A549 (cell line): ENCODE measurements at regions not wholly inside any gene's neighbourhood (a gene's known extent, or its start where the extent isn't known, plus 50 kb on each side); places are given as distances from the start of the nearest gene placed in this dataset.

Source experiments
- ATAC-seq, 2 experiments: fragments of 200-7000 bp in 1 of 2; fragments of >200 bp in 1 of 2; cut with Nextera tagmentation in 1 of 2; cut with Tn5 transposase in 1 of 2; 3 replicates each; pipeline versions ENCODE4 v1.8.0 to v1.9.1; 2018 to 2020; ENCODE audit warnings: mild to moderate bottlenecking in 1 of 2, moderate library complexity in 1 of 2
- CTCF ChIA-PET: fragments of 300-600 bp; sonication (Branson Sonifier 250); formaldehyde crosslinking; extraction: SDS; loops from one replicate; lab custom pipeline; 2021; ENCODE audit warnings: antibody characterized with exemption, inconsistent platforms; lab: Yijun Ruan, JAX
- POLR2A ChIA-PET: fragments of 350-600 bp; formaldehyde crosslinking; extraction: SDS; loops from one replicate; lab custom pipeline; 2021; ENCODE audit warnings: antibody characterized with exemption, inconsistent platforms; lab: Yijun Ruan, JAX
- DNase-seq, 2 experiments: peaks; one replicate each; pipeline versions ENCODE4 v3.0.0 to v3.0.0-alpha.2; 2011 to 2016; ENCODE audit warnings: low read depth in 1 of 2, low spot score in 1 of 2
- FAIRE-seq: peaks from 2 replicates; lab custom pipeline; 2011; peaks lifted over from hg19 to GRCh38; lab: Jason Lieb, UNC
- H3K27ac ChIP-seq, 2 experiments: fragments of >200 bp; sonication (Bioruptor Twin); formaldehyde crosslinking; 3 replicates each; pipeline ENCODE4 v1.5.1; 2016 to 2017
- H3K4me1 ChIP-seq: fragments of >200 bp; sonication (Bioruptor Twin); formaldehyde crosslinking; 3 replicates; pipeline ENCODE4 v1.6.1; 2016
- H3K4me2 ChIP-seq: fragments of >200 bp; sonication (Bioruptor Twin); formaldehyde crosslinking; 3 replicates; pipeline ENCODE4 v1.6.1; 2016
- H3K4me3 ChIP-seq: fragments of >200 bp; sonication (Bioruptor Twin); formaldehyde crosslinking; 3 replicates; pipeline ENCODE4 v1.5.1; 2016
- H3K9me3 ChIP-seq: fragments of >200 bp; sonication (Bioruptor Twin); formaldehyde crosslinking; 3 replicates; pipeline ENCODE4 v1.6.1; 2016
- CBX2 ChIP-seq: fragments of 200-600 bp; sonication (generic); IDR thresholded peaks from 2 replicates; pipeline ENCODE4 v1.6.1; 2016; ENCODE audit warnings: low read depth, mild to moderate bottlenecking, borderline replicate concordance
- CHD4 ChIP-seq: fragments of 200-600 bp; sonication (generic); IDR thresholded peaks from 2 replicates; pipeline ENCODE4 v1.6.1; 2016; ENCODE audit warnings: antibody characterized with exemption, mild to moderate bottlenecking, borderline replicate concordance
- EHF ChIP-seq: fragments of 250-450 bp; sonication (Bioruptor Pico); IDR thresholded peaks from 2 replicates; pipeline ENCODE4 v1.5.0; 2020; ENCODE audit warnings: mild to moderate bottlenecking
- FOSL2 ChIP-seq, 2 experiments: fragments of 450-650 bp in 1 of 2; fragments of >200 bp in 1 of 2; sonication (Bioruptor Twin) in 1 of 2; formaldehyde crosslinking; IDR thresholded peaks; 2 replicates each; pipeline versions ENCODE4 v1.5.0 to v1.6.1; 2016 to 2020; ENCODE audit warnings: mild to moderate bottlenecking in 1 of 2, moderate library complexity in 1 of 2
- FOXS1 ChIP-seq: fragments of 250-450 bp; sonication (Bioruptor Pico); IDR thresholded peaks from 2 replicates; pipeline ENCODE4 v1.5.0; 2020; ENCODE audit warnings: mild to moderate bottlenecking, moderate library complexity
- HDAC2 ChIP-seq: fragments of 200-600 bp; sonication (generic); IDR thresholded peaks from 2 replicates; pipeline ENCODE4 v1.6.1; 2016
- HEYL ChIP-seq: fragments of 250-450 bp; sonication (Bioruptor Pico); IDR thresholded peaks from 2 replicates; pipeline ENCODE4 v1.8.0; 2021; ENCODE audit warnings: mild to moderate bottlenecking, moderate library complexity
- HOXA7 ChIP-seq: fragments of 250-450 bp; sonication (Bioruptor Pico); IDR thresholded peaks from 2 replicates; pipeline ENCODE4 v1.5.0; 2020; ENCODE audit warnings: mild to moderate bottlenecking, moderate library complexity
- HOXB13 ChIP-seq: fragments of 250-450 bp; sonication (Bioruptor Pico); IDR thresholded peaks from 2 replicates; pipeline ENCODE4 v1.5.0; 2020; ENCODE audit warnings: low read depth, mild to moderate bottlenecking, moderate library complexity
- JUNB ChIP-seq: fragments of >200 bp; sonication (Bioruptor Twin); formaldehyde crosslinking; IDR thresholded peaks from 2 replicates; pipeline ENCODE4 v1.6.1; 2016
- MAFK ChIP-seq: fragments of 450-650 bp; IDR thresholded peaks from 2 replicates; pipeline ENCODE4 v1.6.1; 2014; ENCODE audit not compliant: partially characterized antibody
- MAZ ChIP-seq: fragments of 150-350 bp; IDR thresholded peaks from 2 replicates; pipeline ENCODE4 v1.6.1; 2014; ENCODE audit warnings: antibody characterized with exemption, low read depth, low read length, borderline replicate concordance
- MYC ChIP-seq: IDR thresholded peaks from 2 replicates; pipeline ENCODE4 v1.6.1; 2012; ENCODE audit warnings: mild to moderate bottlenecking, inconsistent platforms, low read length, improper control_type of control experiment, borderline replicate concordance
- RARB ChIP-seq: fragments of 250-450 bp; sonication (Bioruptor Pico); IDR thresholded peaks from 2 replicates; pipeline ENCODE4 v1.8.0; 2021; ENCODE audit warnings: mild to moderate bottlenecking, moderate library complexity
- RCOR1 ChIP-seq: fragments of 150-350 bp; IDR thresholded peaks from 2 replicates; pipeline ENCODE4 v1.6.1; 2014; ENCODE audit warnings: antibody characterized with exemption, low read length, low read depth
- RFX5 ChIP-seq: fragments of 450-650 bp; IDR thresholded peaks from 2 replicates; pipeline ENCODE4 v1.7.1; 2014; ENCODE audit warnings: antibody characterized with exemption, mild to moderate bottlenecking, moderate library complexity
- TP53 ChIP-seq: fragments of 250-450 bp; sonication (Bioruptor Pico); IDR thresholded peaks from 2 replicates; pipeline ENCODE4 v1.5.0; 2021; ENCODE audit warnings: mild to moderate bottlenecking, moderate library complexity
- ZC3H11A ChIP-seq: fragments of 450-650 bp; IDR thresholded peaks from 2 replicates; pipeline ENCODE4 v1.6.1; 2014; ENCODE audit warnings: antibody characterized with exemption, mild to moderate bottlenecking
- ZSCAN20 ChIP-seq: fragments of 250-450 bp; sonication (Bioruptor Pico); IDR thresholded peaks from 2 replicates; pipeline ENCODE4 v1.8.0; 2022; ENCODE audit warnings: mild to moderate bottlenecking, moderate library complexity
- WGBS: methylation state at CpG from one replicate; pipeline ENCODE4 v1.1.6; 2017; ENCODE audit errors: missing lambda C conversion rate; 5-methylcytosine and 5-hydroxymethylcytosine counted together
- TF ChIP-seq, protein P1 (sequence below): IDR thresholded peaks from 2 replicates; pipeline ENCODE4 v1.6.1; 2012
- TF ChIP-seq, protein P2 (sequence below): fragments of 250-450 bp; sonication (Bioruptor Pico); IDR thresholded peaks from 2 replicates; pipeline ENCODE4 v1.5.0; 2021; ENCODE audit warnings: mild to moderate bottlenecking, moderate library complexity, borderline replicate concordance
- TF ChIP-seq, protein P3 (sequence below): fragments of >200 bp; sonication (Bioruptor Twin); formaldehyde crosslinking; IDR thresholded peaks from 3 replicates; pipeline ENCODE4 v1.5.1; 2016
- TF ChIP-seq, protein P4 (sequence below): fragments of 150-350 bp; IDR thresholded peaks from 2 replicates; pipeline ENCODE4 v1.6.1; 2014; ENCODE audit warnings: low read depth, mild to moderate bottlenecking, low read length

DNA sequence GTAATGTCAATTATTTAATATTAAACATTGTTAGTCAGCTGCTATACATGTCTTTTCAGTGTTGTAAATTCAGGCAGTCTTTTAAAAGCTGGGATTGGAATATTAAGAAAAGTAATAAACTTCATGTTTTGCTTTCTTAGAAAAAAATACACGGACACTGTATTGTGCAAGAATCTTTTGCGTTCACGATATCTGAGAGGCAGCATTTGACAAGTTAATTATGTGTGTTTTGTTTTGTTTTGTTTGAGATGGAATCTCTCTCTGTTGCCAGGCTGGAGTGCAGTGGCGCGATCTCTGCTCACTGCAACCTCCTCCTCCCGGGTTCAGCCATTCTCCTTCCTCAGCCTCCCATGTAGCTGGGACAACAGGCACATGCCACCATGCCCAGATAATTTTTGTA is 1661.3 kb downstream of the HACE1 start:
- 54% methylated on average over 6 of the region's 6 CpGs for WGBS
- ATAC-seq (no peak), FAIRE-seq (no peak), DNase-seq (no peak)
- POLR2A ChIA-PET = no interaction called here
- H3K27ac ChIP-seq = no peak overlapping the region
- H3K4me3 ChIP-seq = no peak overlapping the region
- no peaks in the 10 kb centered on the region for H3K4me1 ChIP-seq
- CTCF ChIA-PET = no interaction called here
- no peaks in the 10 kb centered on the region for H3K9me3 ChIP-seq
- TF ChIP-seq ZC3H11A (no peak), CBX2 (no peak), FOXS1 (CRISPR knock-in tag) (no peak), CHD4 (no peak), JUNB (no peak), MYC (no peak), MAZ (no peak), HOXB13 (no peak), RARB (CRISPR knock-in tag) (no peak), HOXA7 (CRISPR knock-in tag) (no peak), TP53 (CRISPR knock-in tag) (no peak), RCOR1 (no peak)
- TF ChIP-seq, protein P1, sequence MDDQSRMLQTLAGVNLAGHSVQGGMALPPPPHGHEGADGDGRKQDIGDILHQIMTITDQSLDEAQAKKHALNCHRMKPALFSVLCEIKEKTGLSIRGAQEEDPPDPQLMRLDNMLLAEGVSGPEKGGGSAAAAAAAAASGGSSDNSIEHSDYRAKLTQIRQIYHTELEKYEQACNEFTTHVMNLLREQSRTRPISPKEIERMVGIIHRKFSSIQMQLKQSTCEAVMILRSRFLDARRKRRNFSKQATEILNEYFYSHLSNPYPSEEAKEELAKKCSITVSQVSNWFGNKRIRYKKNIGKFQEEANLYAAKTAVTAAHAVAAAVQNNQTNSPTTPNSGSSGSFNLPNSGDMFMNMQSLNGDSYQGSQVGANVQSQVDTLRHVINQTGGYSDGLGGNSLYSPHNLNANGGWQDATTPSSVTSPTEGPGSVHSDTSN = no peak
- TF ChIP-seq, protein P2, sequence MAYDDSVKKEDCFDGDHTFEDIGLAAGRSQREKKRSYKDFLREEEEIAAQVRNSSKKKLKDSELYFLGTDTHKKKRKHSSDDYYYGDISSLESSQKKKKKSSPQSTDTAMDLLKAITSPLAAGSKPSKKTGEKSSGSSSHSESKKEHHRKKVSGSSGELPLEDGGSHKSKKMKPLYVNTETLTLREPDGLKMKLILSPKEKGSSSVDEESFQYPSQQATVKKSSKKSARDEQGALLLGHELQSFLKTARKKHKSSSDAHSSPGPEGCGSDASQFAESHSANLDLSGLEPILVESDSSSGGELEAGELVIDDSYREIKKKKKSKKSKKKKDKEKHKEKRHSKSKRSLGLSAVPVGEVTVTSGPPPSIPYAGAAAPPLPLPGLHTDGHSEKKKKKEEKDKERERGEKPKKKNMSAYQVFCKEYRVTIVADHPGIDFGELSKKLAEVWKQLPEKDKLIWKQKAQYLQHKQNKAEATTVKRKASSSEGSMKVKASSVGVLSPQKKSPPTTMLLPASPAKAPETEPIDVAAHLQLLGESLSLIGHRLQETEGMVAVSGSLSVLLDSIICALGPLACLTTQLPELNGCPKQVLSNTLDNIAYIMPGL (CRISPR knock-in tag) = no peak
- TF ChIP-seq, protein P3, sequence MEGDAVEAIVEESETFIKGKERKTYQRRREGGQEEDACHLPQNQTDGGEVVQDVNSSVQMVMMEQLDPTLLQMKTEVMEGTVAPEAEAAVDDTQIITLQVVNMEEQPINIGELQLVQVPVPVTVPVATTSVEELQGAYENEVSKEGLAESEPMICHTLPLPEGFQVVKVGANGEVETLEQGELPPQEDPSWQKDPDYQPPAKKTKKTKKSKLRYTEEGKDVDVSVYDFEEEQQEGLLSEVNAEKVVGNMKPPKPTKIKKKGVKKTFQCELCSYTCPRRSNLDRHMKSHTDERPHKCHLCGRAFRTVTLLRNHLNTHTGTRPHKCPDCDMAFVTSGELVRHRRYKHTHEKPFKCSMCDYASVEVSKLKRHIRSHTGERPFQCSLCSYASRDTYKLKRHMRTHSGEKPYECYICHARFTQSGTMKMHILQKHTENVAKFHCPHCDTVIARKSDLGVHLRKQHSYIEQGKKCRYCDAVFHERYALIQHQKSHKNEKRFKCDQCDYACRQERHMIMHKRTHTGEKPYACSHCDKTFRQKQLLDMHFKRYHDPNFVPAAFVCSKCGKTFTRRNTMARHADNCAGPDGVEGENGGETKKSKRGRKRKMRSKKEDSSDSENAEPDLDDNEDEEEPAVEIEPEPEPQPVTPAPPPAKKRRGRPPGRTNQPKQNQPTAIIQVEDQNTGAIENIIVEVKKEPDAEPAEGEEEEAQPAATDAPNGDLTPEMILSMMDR = no peak
- TF ChIP-seq, protein P4, sequence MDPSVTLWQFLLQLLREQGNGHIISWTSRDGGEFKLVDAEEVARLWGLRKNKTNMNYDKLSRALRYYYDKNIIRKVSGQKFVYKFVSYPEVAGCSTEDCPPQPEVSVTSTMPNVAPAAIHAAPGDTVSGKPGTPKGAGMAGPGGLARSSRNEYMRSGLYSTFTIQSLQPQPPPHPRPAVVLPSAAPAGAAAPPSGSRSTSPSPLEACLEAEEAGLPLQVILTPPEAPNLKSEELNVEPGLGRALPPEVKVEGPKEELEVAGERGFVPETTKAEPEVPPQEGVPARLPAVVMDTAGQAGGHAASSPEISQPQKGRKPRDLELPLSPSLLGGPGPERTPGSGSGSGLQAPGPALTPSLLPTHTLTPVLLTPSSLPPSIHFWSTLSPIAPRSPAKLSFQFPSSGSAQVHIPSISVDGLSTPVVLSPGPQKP = no peak
- TF ChIP-seq, all 56 proteins: peak for 0
- no peak overlapping the region for H3K4me2 ChIP-seq

DNA sequence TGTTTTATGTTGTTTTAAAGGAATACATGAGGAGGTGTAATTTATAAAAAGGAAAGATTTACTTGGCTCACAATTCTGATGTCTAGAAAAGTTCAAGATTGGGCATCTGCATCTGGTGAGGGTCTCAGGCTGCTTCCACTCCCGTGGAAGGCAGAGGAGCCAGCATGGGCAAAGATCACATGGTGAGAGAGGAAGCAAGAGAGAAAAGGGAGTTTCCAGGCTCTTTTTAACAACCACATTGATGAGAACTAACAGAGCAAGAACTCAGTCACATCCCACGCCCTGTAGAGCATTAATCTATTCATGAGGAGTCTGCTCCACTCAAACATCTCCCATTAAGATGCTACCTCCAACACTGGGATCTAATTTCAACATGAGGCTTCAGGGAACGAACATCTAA is 1666.3 kb downstream of the HACE1 start:
- WGBS = 0% methylated on average over 2 of the region's 3 CpGs
- FAIRE-seq (no peak), DNase-seq (no peak), ATAC-seq (no peak)
- H3K4me2 ChIP-seq = no peak overlapping the region
- H3K4me3 ChIP-seq = no peak overlapping the region
- no peak for TF ChIP-seq FOSL2 (IDR thresholded peaks at IDR 0.05)
- no peak for TF ChIP-seq FOSL2 (CRISPR knock-in tag; IDR thresholded peaks at IDR 0.05)
- no peak for TF ChIP-seq CBX2
- TF ChIP-seq HEYL = no peak
- no peak for TF ChIP-seq FOXS1 (CRISPR knock-in tag)
- no peak for TF ChIP-seq EHF (CRISPR knock-in tag)
- TF ChIP-seq ZSCAN20 = no peak
- TF ChIP-seq HDAC2 = no peak
- no peak for TF ChIP-seq TP53 (CRISPR knock-in tag)
- no peak for TF ChIP-seq HOXB13
- TF ChIP-seq RFX5 = no peak
- no peak for TF ChIP-seq MAFK
- no peaks in the 10 kb centered on the region for H3K9me3 ChIP-seq
- CTCF ChIA-PET = no interaction called here
- H3K4me1 ChIP-seq = no peaks in the 10 kb centered on the region
- POLR2A ChIA-PET = no interaction called here
- no peak overlapping the region for H3K27ac ChIP-seq
